ENCODE measurements at regions not wholly inside any gene's neighbourhood (a gene's known extent, or its start where the extent isn't known, plus 50 kb on each side); places are given as distances from the start of the nearest gene placed in this dataset.

DNA sequence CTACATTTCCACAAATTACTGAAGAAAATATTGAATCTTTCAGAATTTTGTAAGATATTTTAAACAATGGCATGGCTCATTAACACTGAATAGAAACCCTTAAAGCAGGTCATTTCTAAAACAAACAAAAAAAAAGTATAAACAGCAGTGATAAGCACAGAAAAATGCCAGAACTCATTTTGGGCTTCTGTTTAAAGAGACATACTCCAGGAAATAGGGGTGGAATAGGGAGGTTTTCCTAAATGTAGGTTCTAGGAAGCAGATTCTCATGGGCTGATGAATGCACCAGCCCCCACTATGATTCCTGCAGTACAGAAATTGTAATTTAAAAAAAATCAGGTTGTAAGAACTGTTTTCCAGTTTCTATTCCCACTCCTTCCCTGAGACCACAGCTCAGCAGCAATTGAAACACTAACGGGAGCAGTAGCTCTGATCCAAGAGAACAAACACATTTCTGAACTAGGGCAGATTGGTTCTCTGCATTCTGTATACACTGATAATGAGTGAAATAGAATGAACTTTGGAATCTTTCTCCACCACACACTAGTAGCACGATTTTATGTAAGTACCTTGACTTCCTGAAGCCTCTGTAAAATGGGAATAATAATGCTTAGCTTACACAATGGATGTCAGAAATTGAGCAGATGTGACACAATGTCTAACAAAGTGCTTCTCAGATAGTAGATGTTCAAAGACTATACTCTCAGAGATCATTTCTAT lies 115.6 kb upstream of the TMTC1 start:
- TF ChIP-seq, protein P1, sequence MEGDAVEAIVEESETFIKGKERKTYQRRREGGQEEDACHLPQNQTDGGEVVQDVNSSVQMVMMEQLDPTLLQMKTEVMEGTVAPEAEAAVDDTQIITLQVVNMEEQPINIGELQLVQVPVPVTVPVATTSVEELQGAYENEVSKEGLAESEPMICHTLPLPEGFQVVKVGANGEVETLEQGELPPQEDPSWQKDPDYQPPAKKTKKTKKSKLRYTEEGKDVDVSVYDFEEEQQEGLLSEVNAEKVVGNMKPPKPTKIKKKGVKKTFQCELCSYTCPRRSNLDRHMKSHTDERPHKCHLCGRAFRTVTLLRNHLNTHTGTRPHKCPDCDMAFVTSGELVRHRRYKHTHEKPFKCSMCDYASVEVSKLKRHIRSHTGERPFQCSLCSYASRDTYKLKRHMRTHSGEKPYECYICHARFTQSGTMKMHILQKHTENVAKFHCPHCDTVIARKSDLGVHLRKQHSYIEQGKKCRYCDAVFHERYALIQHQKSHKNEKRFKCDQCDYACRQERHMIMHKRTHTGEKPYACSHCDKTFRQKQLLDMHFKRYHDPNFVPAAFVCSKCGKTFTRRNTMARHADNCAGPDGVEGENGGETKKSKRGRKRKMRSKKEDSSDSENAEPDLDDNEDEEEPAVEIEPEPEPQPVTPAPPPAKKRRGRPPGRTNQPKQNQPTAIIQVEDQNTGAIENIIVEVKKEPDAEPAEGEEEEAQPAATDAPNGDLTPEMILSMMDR (IDR thresholded peaks at IDR 0.05 in 4 of 5, conservative IDR thresholded peaks at IDR 0.05 in 1 of 5), result no peak
- TF ChIP-seq POLR2A (IDR thresholded peaks at IDR 0.05), result no peak
